PC-9 (cell line): ENCODE measurements at regions not wholly inside any gene's neighbourhood (a gene's known extent, or its start where the extent isn't known, plus 50 kb on each side); places are given as distances from the start of the nearest gene placed in this dataset.

ENCODE experiments used
- BruUV-seq: library from RNA; stranded (reverse); fragments of 400-500 nt; replicated peaks from 2 replicates; lab custom pipeline; 2021; lab: Mats Ljungman, UMichigan
- CTCF ChIA-PET: fragments of 300-600 bp; sonication (Branson Sonifier 250); formaldehyde crosslinking; loops from one replicate; lab custom pipeline; 2022; ENCODE audit warnings: antibody characterized with exemption; lab: Charles Lee
- POLR2A ChIA-PET: fragments of 300-600 bp; sonication (Branson Sonifier 250); formaldehyde crosslinking; loops from one replicate; lab custom pipeline; 2022; ENCODE audit warnings: antibody characterized with exemption; ENCODE audit not compliant: unreplicated experiment; lab: Charles Lee
- DNase-seq, 2 experiments: peaks; one replicate each; pipeline versions ENCODE4 v3.0.0 to v3.0.0-alpha.2; 2015 to 2022; ENCODE audit warnings: mixed read lengths in 1 of 2
- H2AFZ ChIP-seq: fragments of 200-600 bp; sonication (generic); 2 replicates; pipeline ENCODE4 v1.8.1; 2017; ENCODE audit warnings: antibody characterized with exemption
- H3F3A ChIP-seq: fragments of 200-600 bp; sonication (generic); 2 replicates; pipeline ENCODE4 v1.8.1; 2017; ENCODE audit warnings: antibody characterized with exemption, mild to moderate bottlenecking, low read depth; ENCODE audit not compliant: insufficient read depth
- H3K27ac ChIP-seq: fragments of 200-600 bp; sonication (generic); 2 replicates; pipeline ENCODE4 v1.6.1; 2016; ENCODE audit warnings: mixed run types
- H3K27me3 ChIP-seq: fragments of 200-600 bp; sonication (generic); 2 replicates; pipeline ENCODE4 v1.6.1; 2016; ENCODE audit warnings: low read depth, mixed run types; ENCODE audit not compliant: insufficient read depth
- H3K36me3 ChIP-seq: fragments of 200-600 bp; sonication (generic); 2 replicates; pipeline ENCODE4 v1.6.1; 2016; ENCODE audit warnings: low read depth, mixed run types
- H3K4me1 ChIP-seq: fragments of 200-600 bp; sonication (generic); replicated peaks from 2 replicates; pipeline ENCODE4 v1.6.1; 2016; ENCODE audit warnings: mixed run types; ENCODE audit not compliant: insufficient read depth
- H3K4me2 ChIP-seq: fragments of 200-600 bp; sonication (generic); 2 replicates; pipeline ENCODE4 v1.6.1; 2017; ENCODE audit warnings: mixed run types
- H3K4me3 ChIP-seq: fragments of 200-600 bp; sonication (generic); 2 replicates; pipeline ENCODE4 v1.6.1; 2016; ENCODE audit warnings: mixed run types
- H3K79me2 ChIP-seq: fragments of 200-600 bp; sonication (generic); 2 replicates; pipeline ENCODE4 v1.6.1; 2017; ENCODE audit warnings: low read depth, mixed run types
- H3K9me2 ChIP-seq: fragments of 200-600 bp; sonication (generic); 2 replicates; pipeline ENCODE4 v1.8.1; 2017; ENCODE audit warnings: mild to moderate bottlenecking; ENCODE audit not compliant: insufficient read depth
- H3K9me3 ChIP-seq: fragments of 200-600 bp; sonication (generic); 2 replicates; pipeline ENCODE4 v1.8.1; 2016; ENCODE audit warnings: low read depth; ENCODE audit not compliant: insufficient read depth
- H4K20me1 ChIP-seq: fragments of 200-600 bp; sonication (generic); 2 replicates; pipeline ENCODE4 v1.8.1; 2017; ENCODE audit not compliant: insufficient read depth
- EZH2 ChIP-seq: fragments of 200-600 bp; sonication (generic); IDR thresholded peaks from 2 replicates; pipeline ENCODE4 v1.8.0; 2017; ENCODE audit warnings: antibody characterized with exemption, low read depth
- intact Hi-C: fragments of 100-400 bp; cut with micrococcal nuclease; formaldehyde crosslinking; loops from one replicate; pipeline ENCODE4 v1.10.0; 2022; ENCODE audit not compliant: unreplicated experiment
- TF ChIP-seq, protein P1 (sequence below): fragments of 200-600 bp; sonication (generic); conservative IDR thresholded peaks from 2 replicates; pipeline ENCODE4 v1.6.1; 2017; ENCODE audit warnings: mixed run types, antibody characterized with exemption, mild to moderate bottlenecking, moderate library complexity

DNA sequence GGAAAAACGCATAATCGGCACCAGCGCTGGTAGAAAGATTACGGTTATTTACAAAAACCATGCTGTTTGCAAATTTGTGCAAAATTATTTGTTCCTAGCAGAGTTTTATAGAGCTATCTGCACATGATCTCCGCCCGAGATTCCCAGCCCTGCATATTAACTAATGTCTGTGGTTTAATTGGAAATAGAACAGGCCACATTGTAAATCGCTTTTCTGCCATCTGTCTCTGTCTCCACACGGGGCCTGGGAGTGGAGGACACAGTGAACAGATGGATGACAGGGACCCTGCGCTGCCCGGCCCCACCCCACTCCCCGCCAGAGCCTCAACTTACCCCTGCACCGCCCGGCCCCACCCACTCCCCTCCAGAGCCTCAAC lies 126.9 kb downstream of the FAM53A start:
- H3K9me3 ChIP-seq: no peaks in the 10 kb centered on the region
- no peak overlapping the region for H3K4me3 ChIP-seq
- CTCF ChIA-PET: no interaction called here
- POLR2A ChIA-PET: no interaction called here
- H3K27me3 ChIP-seq: peaks cover 86% of the 10 kb centered on the region
- H3K79me2 ChIP-seq: no peaks in the 10 kb centered on the region
- intact Hi-C loops: no loop called here
- no peaks in the 10 kb centered on the region for H3F3A ChIP-seq
- DNase-seq: no peak
- no peak overlapping the region for H2AFZ ChIP-seq
- H3K9me2 ChIP-seq: no peaks in the 10 kb centered on the region
- no peak overlapping the region for H3K4me2 ChIP-seq
- TF ChIP-seq EZH2: no peak
- TF ChIP-seq, protein P1, sequence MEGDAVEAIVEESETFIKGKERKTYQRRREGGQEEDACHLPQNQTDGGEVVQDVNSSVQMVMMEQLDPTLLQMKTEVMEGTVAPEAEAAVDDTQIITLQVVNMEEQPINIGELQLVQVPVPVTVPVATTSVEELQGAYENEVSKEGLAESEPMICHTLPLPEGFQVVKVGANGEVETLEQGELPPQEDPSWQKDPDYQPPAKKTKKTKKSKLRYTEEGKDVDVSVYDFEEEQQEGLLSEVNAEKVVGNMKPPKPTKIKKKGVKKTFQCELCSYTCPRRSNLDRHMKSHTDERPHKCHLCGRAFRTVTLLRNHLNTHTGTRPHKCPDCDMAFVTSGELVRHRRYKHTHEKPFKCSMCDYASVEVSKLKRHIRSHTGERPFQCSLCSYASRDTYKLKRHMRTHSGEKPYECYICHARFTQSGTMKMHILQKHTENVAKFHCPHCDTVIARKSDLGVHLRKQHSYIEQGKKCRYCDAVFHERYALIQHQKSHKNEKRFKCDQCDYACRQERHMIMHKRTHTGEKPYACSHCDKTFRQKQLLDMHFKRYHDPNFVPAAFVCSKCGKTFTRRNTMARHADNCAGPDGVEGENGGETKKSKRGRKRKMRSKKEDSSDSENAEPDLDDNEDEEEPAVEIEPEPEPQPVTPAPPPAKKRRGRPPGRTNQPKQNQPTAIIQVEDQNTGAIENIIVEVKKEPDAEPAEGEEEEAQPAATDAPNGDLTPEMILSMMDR: no peak
- H3K4me1 ChIP-seq: no peaks in the 10 kb centered on the region
- BruUV-seq: no TSS peak
- no peaks in the 10 kb centered on the region for H3K36me3 ChIP-seq
- H3K27ac ChIP-seq: no peak overlapping the region
- no peaks in the 10 kb centered on the region; the same call in 1 of the 2 replicates for H4K20me1 ChIP-seq

DNA sequence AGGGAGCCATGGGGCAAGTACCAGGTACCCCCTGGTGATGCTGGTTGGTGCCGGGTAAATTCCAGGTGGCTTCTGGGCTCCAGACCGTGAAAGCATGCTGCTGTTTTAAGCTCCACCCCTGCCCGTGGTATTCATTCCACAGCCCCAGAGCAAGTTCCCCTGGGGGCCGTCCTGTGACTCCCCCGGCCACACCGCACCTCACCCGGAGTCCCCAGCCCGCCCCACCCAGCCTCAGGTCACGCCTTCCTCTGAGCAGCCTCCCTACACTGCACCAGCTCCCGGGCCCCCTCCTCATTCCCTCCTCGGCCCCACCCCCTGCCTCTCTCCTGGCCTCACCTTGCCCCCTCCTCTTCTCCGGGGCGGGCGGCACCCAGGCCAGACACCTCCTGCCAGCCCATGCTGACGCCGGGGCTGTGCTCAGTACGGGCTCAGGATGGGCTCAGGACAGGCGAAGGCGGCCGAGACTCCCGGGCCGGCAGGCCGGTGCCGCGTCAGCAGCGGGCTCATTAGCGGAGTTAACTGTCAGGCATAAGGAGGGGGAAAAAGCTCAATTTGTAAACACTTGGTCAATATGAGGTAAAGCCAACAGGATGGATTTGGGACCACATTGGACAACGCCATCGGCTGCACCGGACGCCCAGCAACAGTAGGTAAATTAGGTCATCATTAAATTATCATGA lies 127.4 kb downstream of the FAM53A start:
- H3F3A ChIP-seq: no peaks in the 10 kb centered on the region
- H3K27me3 ChIP-seq: peaks cover 81% of the 10 kb centered on the region
- CTCF ChIA-PET: no interaction called here
- no peak overlapping the region for H3K4me3 ChIP-seq
- TF ChIP-seq EZH2: no peak
- TF ChIP-seq, protein P1: no peak
- DNase-seq: no peak
- H2AFZ ChIP-seq: no peak overlapping the region
- no peaks in the 10 kb centered on the region for H3K9me2 ChIP-seq
- H4K20me1 ChIP-seq: no peaks in the 10 kb centered on the region; the same call in 1 of the 2 replicates
- no peaks in the 10 kb centered on the region for H3K79me2 ChIP-seq
- H3K4me2 ChIP-seq: no peak overlapping the region
- no peaks in the 10 kb centered on the region for H3K4me1 ChIP-seq
- intact Hi-C loops: no loop called here
- H3K27ac ChIP-seq: no peak overlapping the region
- no peaks in the 10 kb centered on the region for H3K36me3 ChIP-seq
- BruUV-seq: no TSS peak
- POLR2A ChIA-PET: no interaction called here
- H3K9me3 ChIP-seq: no peaks in the 10 kb centered on the region

DNA sequence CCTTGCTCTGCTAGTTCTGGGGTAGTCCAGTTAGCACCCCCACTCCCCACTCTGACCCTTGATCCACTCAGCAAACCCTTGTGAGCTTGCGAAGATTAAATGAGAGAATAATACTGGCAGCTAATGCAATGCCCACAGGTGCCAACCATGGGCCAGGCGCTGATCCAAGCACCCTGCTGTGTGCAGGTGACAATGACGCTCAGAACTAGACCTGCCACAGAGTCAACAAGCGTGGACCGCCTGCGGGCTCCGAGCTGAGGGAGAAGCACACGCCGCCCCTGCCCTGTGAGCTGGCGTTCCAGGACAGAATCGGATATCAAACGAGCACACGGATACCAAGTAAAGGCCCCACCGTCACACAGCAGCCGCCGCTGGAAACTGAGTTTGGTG lies 129.2 kb downstream of the FAM53A start:
- peaks cover 77% of the 10 kb centered on the region for H3K27me3 ChIP-seq
- intact Hi-C loops: no loop called here
- peak; percentile 31 to 54 for DNase-seq

More for the DNA sequence above, 129.2 kb downstream of the FAM53A start:
- Histone ChIP-seq H3K79me2 (no peaks in the 10 kb centered on the region), H3K9me3 (no peaks in the 10 kb centered on the region), H3F3A (no peaks in the 10 kb centered on the region), H3K4me2 (no peak overlapping the region), H3K4me1 (no peaks in the 10 kb centered on the region), H4K20me1 (no peaks in the 10 kb centered on the region; the same call in 1 of the 2 replicates), H3K36me3 (no peaks in the 10 kb centered on the region), H3K4me3 (no peak overlapping the region), H3K9me2 (no peaks in the 10 kb centered on the region), H2AFZ (no peak overlapping the region), H3K27ac (no peak overlapping the region)
- ChIA-PET POLR2A (no interaction called here), CTCF (no interaction called here)
- TF ChIP-seq, protein P1: no peak
- TF ChIP-seq EZH2: no peak
- no TSS peak for BruUV-seq
